GM21515 (cell line): ENCODE measurements at regions not wholly inside any gene's neighbourhood (a gene's known extent, or its start where the extent isn't known, plus 50 kb on each side); places are given as distances from the start of the nearest gene placed in this dataset.
"Not testable (repeated sequence)": the region's sequence is repeated elsewhere in the genome, so short reads cannot be mapped to it uniquely, and the experiment has no call there.

Source experiments
- ATAC-seq: cut with Tn5 transposase; IDR thresholded peaks from one replicate; pipeline ENCODE4 v1.9.1; 2021; ENCODE audit not compliant: unreplicated experiment

GRCh38 chr1:201719812-201720521 lies 109.0 kb upstream of the IPO9 start:
- no peak for ATAC-seq

- no peak for ATAC-seq
These were observed 108.5 kb upstream of the IPO9 start for GRCh38 chr1:201720522-201720844.

GRCh38 chr1:201721082-201722049 lies 107.6 kb upstream of the IPO9 start:
- ATAC-seq = no peak

DNA sequence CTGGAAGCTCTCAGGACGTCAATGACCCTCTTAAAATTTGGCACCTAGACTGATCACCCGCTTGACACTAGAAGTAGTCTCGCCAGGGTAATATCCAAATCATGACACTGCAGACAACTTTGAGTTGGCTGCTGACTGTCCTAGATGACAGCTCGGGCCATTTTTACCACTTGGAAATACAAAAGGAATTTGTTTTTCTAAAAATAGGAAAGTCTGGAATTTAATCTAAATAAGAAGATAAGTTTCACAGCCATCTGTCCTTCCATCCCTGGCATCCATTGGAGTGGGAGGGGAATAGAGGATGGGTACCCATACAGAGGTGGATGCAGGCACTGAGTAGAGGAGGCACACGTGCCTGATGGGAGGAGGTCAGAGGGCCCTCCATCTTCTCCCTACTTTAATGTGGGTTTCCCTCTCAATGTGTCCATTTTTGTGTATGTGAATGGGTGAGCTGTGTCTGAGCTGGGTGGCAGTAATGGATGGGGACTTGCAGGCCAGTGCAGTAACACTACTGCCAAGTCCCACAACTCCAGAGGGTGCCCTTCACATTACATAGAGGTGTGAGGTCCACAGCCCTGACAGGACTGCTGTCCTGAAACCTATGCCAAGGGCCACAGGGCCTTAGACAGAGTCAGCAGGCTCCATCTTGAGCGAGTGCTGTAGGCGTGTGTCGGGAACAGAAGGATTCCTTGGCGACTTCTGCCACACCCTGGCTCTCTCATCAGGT lies 104.8 kb upstream of the IPO9 start:
- no peak for ATAC-seq

- no peak for ATAC-seq
These were observed 104.2 kb upstream of the IPO9 start for GRCh38 chr1:201724766-201725118.

- ATAC-seq = no peak
These were observed 102.3 kb upstream of the IPO9 start for GRCh38 chr1:201726700-201727099.

GRCh38 chr1:201728731-201729130 lies 100.2 kb upstream of the IPO9 start:
- no peak for ATAC-seq

GRCh38 chr1:201729973-201730608 lies 98.9 kb upstream of the IPO9 start:
- ATAC-seq = no peak

DNA sequence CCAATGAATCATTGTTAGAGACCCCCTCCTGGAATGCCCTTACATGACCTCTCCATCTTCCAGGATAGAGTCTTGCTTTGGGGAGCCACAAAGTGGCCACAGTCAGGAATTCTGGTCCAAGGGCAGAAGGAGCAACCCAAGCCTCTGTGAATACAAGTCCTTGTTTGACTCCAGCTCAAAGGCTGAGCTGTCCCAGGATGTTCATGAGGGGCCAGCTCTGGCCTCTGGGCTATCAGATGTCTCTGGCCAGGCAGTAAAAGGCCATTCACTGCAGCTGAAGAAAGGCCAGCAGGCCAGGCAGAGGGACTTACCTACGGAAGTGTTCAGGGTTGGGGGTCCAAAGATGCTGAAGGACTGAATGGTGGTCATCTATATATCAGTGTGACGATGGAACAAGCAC lies 98.3 kb upstream of the IPO9 start:
- ATAC-seq = no peak

- ATAC-seq = no peak
These were observed 97.8 kb upstream of the IPO9 start for GRCh38 chr1:201731142-201731541.

GRCh38 chr1:201731592-201731991 lies 97.4 kb upstream of the IPO9 start:
- no peak for ATAC-seq

DNA sequence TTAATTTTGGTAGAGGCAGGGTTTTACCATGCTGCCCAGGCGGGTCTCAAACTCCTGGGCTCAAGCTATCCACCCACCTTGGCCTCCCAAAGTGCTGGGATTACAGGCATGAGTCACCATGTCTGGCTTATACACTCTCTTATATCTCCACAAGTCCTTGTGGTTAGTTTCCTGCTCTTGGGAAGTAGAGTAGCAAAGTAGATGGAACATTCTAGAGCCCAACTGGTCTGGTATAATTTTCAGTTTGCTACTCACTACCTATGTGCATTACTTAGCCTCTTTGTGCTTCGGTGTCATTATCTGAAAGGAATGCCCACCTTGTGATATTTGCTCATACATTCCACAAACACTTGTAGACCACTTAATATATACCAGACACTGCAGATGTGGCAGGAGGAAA lies 96.6 kb upstream of the IPO9 start:
- ATAC-seq = no peak

DNA sequence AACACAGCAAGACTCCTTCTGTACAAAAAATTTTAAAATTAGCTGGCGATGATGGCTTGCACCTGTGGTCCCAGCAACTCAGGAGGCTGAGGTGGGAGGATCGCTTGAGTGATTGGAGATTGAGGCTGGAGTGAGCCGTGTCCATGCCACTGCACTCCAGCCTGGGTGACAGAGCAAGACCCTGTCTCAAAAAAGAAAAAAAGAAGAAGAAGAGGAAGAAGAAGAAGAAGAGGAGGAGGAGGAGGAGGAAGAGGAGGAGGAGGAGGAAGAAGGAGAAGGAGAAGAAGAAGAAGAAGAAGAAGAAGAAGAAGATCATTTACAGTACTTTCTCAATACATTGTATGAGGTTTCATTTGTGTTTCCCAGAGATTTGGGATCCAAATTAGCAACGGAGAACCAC lies 94.7 kb upstream of the IPO9 start:
- not testable (repeated sequence) for ATAC-seq

DNA sequence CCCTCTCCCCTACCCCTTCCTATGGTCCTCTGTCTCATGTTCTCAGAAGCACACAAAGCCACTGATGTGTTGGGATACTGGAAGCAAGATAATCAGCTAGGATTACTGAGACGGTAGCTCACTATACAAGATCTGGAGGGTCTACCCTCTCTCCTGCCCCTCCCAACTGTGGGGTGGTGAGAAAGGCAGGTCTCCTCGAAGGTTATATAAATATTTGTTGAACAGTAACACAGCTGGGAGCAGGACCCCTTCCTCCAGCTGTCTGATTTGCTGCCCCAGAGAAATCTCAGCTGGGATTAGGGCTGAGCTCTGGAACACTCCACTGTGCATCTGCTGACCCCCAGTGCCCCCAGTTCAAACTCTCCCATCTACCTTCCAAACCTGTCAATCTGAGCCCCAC lies 94.2 kb upstream of the IPO9 start:
- no peak for ATAC-seq

DNA sequence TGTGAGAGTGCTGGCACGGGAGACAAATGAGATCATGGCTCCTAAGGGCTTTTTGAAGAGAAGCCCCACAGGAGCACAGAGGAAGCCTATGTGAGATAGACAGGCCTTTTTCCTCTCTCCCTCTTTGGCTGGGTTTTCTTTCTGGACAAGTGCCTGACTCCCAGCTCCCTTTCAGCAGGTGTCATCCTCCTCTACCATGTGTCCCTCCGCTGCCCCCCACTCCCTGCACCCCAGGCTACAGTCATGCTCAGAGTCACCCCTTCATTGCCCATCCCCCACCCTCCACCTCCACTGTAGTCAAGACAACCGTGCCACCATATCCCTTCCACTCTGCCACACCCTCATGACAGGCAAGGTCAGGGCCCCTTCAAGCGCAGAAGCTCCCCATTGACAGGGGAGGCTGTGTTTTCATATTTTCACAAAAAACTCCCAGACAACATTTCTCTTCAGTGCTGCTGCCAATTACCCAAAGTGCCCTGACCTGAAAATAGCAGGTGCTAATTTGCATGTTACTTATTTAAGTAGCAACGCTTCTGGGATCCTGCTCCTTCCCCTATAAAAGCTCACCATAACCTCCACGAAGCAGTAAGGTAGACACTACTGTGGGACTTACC lies 92.1 kb upstream of the IPO9 start:
- ATAC-seq = no peak

DNA sequence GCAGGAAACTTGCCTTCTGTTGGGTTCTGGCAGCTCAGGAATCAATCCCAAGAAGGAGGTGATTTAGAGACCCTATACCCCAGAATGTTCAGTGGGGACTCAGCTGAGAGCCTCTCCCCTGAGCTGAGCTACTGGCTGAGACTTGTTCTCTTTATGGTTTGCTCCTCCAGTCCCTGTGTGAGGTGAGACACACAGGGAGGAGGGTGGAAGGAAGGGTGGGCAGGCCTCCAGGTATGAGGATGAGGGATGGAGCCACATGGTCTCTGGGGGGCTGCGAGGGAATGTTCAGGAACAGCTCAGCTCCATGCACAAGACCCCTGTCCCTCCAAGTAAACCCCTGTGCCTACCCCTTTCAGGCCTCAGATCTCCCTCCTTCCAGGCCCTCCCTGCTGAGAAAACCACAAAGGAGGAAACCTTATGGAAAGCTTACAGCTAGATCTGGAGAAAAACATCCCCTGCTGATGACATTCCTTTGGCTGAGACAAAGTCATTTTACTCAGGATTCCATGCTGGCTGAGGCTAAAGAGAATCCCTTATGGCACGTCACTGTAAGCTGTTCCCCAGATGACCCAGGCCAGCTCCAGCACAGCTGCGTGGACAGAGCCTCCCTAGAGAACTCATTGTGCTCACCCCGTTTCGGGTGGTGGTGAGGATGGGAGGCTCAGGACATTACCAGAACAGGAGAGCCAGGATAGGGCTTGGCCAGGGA lies 91.5 kb upstream of the IPO9 start:
- no peak for ATAC-seq

- ATAC-seq = no peak
These were observed 89.9 kb upstream of the IPO9 start for GRCh38 chr1:201739080-201739479.

DNA sequence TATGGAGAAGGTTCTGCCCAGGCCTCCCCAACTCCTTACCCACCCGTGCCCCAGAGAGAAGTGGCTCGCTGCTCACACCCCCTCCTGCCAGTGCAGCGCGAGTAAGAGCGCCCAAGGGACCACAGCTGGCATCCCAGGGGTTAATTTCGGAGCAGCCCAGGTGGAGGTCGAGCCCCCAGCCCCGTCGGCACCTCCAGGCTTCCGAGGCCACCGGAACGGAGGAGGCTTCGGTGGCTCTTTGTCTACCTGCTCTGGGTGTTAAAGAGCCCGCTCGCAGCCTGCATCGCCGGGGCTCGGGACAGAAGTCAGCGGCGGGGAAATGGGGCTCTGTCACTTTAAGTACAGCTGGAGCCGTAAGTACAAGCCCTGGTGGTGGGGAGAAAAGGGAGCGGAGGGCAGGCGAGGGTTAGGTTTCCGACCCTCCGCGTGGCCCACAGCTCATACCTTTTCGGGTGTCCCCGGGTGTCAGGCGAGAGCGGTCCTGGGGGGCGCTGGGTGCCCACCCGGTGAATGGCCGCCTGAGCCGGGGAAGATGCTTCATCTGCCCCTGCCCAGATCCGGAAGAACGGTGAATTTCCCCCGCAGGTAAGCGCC lies 89.4 kb upstream of the IPO9 start:
- ATAC-seq = no peak

GRCh38 chr1:201740086-201740541 lies 88.8 kb upstream of the IPO9 start:
- no peak for ATAC-seq

DNA sequence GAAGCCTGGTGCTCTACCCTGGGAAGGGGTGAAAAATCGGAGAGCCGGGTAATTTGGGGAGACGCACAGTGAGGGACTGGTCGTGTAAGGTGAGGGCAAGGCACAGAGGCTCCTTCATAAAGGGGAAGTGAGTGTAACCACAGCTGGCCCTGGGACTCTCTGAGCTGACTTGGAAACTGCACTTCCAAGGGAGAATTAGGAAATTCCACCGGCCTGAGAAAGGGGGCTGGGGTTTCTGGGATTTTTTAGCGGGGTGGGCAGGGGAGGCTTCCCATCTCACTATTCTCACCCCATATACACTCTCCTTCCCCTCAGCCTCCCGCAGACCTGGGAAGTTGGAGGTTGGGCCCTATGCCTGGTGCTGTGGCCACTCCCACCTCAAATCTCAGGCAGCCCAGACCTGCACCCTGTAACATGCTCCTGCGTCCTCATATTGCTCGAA lies 88.3 kb upstream of the IPO9 start:
- ATAC-seq = no peak
